SK-MEL-5 (cell line): ENCODE measurements at regions not wholly inside any gene's neighbourhood (a gene's known extent, or its start where the extent isn't known, plus 50 kb on each side); places are given as distances from the start of the nearest gene placed in this dataset.

ENCODE experiments used
- DNase-seq: peaks from one replicate; pipeline ENCODE4 v3.0.0-alpha.2; 2016; ENCODE audit warnings: low read depth, low spot score
- in situ Hi-C: cut with HindIII; loops from 2 replicates; pipeline ENCODE4 v1.10.0; 2016; ENCODE audit warnings: low sequenced_read_pairs, high pct_unique_total_duplicates, low pct_unique_long_range_greater_than_20kb

DNA sequence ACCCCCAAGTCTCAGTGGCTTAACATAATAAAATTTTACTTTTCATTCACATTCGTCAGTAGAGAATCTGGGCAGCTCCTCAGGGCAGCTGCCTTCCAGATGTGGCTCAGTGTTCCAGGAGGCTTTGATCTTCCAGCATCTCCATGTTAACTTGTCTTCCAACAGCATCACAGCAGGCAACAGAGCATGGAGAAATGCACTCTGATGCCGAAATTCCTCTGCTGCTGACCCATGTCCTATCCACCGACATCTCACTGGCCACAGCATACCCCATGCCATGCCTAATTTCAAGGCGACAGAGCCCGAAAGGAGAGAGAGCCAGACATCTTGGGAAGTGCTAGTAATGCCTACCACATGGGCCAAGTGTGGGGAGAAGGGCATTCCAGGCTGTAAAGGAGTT lies 64.9 kb upstream of the MEDAG start:
- in situ Hi-C loops, result no loop called here
- no peak for DNase-seq

GRCh38 chr13:30843548-30843947 lies 62.5 kb upstream of the MEDAG start:
- in situ Hi-C loops, result no loop called here
- DNase-seq, result no peak

DNA sequence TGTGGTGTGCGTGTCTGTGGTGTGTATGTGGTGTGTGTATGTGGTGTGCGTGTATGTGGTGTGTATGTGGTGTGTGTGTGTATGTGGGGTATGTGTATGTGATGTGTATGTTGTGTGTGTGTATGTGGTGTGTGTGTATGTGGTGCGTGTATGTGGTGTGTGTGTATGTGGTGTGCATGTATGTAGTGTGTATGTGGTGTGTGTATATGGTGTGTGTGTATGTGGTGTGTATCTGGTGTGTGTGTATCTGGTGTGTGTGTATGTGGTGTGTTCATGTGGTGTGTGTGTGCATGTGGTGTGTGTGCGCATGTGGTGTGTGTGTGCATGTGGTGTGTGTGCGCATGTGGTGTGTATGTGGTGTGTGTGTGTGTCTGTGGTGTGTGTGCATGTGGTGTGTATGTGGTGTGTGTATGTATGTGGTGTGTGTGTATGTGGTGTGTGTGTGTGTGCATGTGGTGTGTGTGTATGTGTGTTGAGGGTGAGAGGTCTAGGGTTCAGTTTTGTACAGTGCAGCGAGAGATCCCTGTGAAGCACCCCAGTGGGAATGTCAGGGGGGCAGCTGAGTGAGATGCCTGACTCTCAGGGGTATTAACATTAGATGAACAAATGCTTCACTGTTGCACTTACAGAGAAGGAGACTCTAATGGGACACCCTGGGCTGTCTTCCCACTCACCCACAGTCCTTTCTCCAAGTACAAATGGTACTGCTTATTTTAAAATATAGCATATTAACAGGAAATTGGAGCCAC lies 61.3 kb upstream of the MEDAG start:
- peak; percentile 32 for DNase-seq
- in situ Hi-C loops, result no loop called here

DNA sequence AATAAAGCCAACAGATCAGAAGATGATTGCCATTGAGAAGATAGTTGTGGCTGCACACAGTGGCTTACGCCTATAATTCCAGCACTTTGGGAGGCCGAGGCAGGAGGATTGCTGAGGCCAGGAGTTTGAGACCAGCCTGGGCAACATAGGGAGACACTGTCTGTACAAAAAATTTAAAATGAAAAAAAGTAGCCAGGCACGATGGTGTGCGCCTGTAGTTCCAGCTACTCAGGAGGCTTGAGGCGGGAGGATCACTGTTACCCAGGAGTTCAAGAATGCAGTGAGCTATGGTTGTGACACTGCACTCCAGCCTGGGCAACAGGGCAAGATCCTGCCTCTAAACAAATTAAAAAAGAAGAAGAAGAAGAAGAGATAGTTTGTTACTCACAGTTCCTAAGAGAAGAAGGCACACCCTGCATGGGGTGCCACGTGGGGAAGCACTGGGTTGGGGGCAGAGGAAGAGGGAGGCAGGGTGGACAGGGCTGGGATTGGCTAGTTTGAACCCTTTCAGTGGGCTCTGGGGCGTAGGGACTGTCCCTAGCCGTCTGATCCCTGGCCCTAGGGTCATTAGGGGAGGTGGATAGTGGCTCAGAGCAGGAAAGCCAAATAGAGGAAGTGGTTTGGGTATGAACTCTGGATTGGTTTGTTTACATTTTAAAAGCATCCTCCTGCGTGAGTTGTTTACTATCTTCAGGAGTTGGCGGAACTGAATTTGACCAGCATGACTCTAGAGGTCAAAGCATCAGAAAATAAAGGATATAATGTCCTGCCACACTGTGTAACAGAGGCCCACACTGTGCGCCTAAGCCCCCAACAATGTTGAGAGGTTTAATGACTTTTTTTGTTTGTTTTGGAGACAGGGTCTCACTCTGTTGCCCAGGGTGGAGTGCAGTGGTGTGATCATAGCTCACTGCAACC lies 60.5 kb upstream of the MEDAG start:
- in situ Hi-C loops, result no loop called here
- no peak for DNase-seq

GRCh38 chr13:30846311-30846710 lies 59.8 kb upstream of the MEDAG start:
- in situ Hi-C loops, result no loop called here
- DNase-seq, result no peak

DNA sequence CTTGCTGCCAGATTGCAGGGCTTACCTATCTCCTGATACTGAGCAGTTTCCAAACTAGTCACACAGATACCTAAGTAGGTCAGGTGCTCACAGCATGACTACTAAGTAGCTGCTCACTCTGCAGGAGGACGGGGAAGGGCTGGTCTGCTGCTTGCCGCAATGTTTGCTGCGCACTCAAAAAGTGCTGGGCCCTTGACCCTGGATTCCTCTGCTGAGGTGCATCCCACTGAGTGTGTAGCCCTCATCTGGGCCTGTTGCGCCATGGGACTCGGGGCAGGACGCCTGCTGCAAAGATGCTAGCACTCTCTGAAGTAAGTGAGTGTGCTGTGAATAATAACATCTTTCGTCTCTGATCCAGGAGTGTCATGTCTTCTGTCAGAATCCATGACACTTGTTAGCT lies 59.2 kb upstream of the MEDAG start:
- no peak for DNase-seq
- in situ Hi-C loops, result no loop called here

DNA sequence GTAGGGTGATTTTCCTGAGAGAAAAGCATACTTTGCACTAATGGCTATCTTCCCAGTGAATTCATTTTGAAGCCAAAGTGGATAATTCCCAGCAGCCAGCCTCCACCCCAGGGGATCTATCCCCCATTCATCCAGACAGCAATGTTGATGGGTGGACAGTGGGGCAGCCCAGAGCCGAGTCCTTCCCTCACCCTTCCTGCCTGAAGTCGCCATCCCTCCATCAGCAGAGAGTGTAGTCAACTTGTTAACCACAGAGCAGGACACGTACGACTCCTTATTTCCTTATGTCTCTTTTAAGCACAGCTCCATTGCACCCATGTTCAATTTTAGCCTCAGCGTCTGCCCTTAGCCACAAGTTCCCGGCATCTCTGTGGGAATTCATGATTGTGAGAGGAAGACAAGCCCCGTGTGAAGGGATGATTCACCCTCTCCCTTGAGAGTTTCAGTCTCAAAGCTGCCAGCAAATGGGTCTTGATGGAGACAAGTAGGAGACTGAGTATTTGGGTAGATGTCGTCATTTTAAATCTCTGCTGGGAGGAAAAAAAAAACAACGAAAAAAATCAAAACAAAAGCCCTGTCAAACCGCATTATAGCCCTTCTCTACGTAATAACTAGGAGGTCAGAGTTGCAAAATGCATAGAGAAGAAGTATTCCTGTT lies 58.3 kb upstream of the MEDAG start:
- in situ Hi-C loops, result no loop called here
- peak; percentile 93 for DNase-seq

- no peak for DNase-seq
- in situ Hi-C loops, result no loop called here
These were observed 57.6 kb upstream of the MEDAG start for GRCh38 chr13:30848332-30849027.

DNA sequence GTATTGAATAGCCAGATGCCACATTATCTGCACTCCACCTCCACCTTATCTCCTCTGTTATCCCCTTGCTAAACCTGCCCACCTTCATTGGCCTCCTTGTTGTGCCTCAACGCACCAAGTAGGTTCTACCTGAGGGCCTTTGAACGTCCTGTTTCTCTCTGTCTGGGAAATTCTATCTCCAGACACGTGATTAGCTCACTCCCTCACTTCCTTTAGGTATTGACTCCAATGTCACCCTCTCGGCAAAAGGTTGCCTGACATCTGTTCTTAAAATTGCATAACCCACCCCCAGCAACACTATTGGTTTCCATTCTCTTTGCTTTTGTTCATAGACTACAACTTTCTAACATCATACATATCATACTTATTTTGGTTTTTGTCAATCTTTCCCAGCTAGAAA lies 56.5 kb upstream of the MEDAG start:
- in situ Hi-C loops, result no loop called here

GRCh38 chr13:30850204-30850866 lies 55.7 kb upstream of the MEDAG start:
- DNase-seq, result no peak
- in situ Hi-C loops, result no loop called here

More for the DNA sequence above, 56.5 kb upstream of the MEDAG start:
- DNase-seq, result no peak

DNA sequence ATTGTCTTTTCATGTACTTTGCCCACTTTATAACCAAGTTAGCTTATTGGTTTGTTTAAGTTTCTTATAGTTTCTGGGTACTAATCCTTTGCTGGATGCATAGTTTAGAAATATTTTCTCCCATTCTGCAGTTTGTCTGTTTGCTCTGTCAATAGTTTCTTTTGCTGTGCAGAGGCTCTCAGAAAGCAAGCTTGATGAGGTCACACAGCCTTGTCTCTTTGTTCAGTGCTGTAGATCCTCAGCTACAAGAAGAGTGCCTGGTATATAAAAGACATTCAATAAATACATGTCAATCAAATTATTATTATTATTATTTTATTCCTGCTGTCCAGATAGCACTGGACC lies 55.2 kb upstream of the MEDAG start:
- in situ Hi-C loops, result no loop called here
- no peak for DNase-seq

GRCh38 chr13:30851697-30852096 lies 54.4 kb upstream of the MEDAG start:
- in situ Hi-C loops, result no loop called here
- no peak for DNase-seq

- in situ Hi-C loops, result no loop called here
- no peak for DNase-seq
These were observed 50.5 kb upstream of the MEDAG start for GRCh38 chr13:30855569-30855968.

DNA sequence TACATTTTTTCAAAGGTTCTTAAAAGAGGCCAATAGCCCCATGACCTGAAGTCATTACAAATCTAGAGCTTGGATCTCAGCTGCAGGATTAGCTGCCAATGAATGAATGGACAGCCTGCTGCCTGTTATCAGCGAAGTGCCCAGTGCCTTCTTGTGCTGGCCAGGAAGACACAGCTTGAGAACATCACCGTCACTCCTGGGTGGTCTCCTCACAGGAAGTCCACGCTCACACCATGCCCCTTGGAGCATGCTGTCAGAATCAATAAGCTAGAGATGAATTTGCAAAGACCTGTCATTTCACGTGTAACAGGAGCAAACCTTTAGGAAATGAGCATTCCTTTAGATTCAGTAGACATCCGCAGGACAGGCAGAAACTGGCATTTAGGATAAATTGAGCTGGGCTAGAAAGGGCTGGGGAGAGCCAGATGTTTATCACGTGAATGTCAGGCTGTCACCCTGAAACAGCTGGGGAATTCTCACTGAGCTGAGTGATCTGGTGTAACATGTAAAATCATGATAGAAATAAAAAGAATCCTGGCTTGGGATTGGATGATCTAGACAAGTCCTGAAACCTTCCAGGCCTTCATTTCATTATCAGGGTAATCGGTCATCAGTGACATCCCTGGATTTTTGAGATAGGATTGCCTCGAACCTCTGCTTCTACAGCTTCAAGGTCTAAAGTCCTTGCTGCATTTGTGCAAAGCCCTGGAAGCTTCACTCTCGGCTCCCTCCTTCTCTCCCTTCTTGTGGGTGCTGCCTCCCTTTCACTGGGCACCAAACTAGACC lies 49.9 kb upstream of the MEDAG start:
- no peak for DNase-seq
- in situ Hi-C loops, result no loop called here
